GM21447 (cell line): ENCODE measurements at regions not wholly inside any gene's neighbourhood (a gene's known extent, or its start where the extent isn't known, plus 50 kb on each side); places are given as distances from the start of the nearest gene placed in this dataset.
"Not testable (repeated sequence)": the region's sequence is repeated elsewhere in the genome, so short reads cannot be mapped to it uniquely, and the experiment has no call there.

Source experiments
- ATAC-seq: cut with Tn5 transposase; IDR thresholded peaks from one replicate; pipeline ENCODE4 v1.9.1; 2021; ENCODE audit not compliant: unreplicated experiment

DNA sequence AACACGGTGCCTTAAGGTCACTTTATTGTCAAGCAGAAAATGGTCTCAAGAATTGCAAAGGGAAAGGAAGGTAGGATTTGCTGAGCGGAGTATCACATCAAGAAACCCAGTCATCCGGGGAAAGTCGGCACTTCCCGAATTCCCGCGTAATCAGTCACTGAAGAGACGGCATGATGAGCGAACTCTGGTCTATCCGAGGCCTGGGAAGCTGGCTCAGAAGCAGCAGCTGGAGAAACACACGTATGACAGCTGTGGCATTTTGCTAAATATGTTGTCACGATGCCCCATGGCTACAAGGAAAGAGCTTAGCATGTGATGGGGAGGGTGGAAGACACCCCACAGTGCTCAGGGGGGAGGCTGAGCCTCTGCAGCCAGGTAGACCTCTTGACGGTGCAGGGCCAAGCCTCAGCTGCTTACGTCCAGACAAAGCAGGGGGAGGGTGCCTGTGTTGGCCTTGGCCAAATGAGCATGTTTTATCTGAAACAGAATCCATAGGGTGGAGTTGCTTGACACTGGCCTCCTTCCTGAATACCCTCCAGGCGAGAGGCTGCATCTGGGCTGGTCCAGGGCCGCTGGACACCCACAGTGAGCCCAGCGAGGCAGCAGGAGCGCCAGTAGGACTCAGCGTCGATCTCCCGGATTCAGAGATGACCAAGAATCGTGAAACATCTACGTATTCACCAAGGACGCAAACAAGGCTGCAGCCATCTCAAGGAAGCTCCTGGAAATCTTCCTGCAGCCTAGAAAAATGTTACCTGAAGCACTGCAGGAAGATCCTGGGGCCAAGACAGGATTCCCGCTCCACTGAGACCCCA, 118.8 kb upstream of the AFDN start:
- no peak for ATAC-seq

DNA sequence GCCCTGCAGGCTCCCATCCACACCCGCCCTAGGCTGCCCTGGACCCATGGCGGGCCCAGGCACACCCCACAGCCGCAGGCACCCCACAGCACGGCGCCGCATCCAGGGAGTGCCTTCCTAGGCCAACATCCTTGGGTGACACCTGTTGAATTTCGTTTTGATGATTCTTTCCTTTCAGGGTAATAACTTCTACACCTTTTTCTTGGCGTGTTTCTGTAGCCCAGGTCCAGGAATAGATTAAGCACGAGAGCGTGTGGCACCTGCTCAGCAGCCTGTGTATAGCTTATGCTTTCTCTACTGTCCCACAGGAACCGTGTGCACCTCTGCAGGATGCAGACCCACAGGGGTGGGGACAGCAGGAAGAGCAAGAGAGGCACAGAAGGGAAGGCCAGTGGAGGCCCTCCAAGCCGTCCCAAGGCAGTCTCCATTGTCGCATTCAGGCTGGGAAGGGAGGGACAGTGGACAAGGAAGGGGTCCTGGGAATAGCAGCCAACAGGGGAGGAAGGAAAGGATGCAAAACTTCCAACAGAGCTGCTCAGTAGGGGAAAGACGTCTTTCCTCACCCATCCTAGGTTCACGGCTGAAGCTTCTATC, 118.1 kb upstream of the AFDN start:
- no peak for ATAC-seq

- no peak for ATAC-seq
These were observed 117.5 kb upstream of the AFDN start for GRCh38 chr6:167709196-167709595.

GRCh38 chr6:167709776-167710336, 116.9 kb upstream of the AFDN start:
- not testable (repeated sequence) for ATAC-seq

DNA sequence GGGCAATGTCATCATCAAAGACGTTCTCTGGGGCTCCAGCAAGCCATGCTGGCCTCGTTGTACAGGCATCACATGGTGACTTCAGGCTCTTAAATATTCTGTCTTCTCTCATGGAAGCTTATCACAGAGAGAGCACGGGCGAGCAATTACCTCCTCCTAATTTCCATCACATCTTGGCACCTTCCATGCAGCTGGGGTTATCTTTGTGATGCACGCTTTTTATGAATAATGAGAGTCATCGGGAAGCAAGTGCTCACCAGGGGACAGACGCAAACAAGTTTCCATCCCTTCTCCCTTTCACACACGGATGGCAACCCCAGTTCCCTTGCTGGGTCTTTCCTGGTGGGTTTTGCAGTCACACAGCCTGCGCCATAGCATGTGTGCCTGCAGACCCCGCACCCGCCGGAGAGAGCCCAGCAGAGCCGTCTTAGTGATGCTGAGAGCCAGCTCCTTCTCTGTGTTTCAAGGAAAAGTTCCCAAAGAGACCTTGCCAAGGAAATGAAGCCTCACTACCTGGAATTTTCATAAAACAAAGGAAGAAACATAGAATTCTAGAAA, 116.3 kb upstream of the AFDN start:
- no peak for ATAC-seq

DNA sequence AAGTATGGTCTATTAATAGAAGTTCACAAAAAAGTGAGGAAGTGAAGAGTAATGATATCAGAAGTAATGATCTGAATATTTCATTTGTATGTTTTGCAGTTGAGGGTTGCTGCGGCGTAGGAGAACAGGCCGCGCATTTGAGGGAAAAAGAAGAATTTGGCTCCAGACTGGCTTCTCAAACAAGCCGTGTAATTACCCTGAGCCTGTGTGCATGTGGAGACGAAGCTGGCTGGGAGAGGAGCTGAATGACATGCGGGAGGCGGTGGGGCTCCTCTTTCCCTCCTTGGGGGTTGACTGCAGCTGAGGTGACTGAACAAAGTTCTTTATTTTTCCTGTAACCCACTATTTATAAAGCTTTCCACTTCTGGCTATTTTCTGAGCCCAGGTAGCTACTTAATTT, 115.5 kb upstream of the AFDN start:
- no peak for ATAC-seq

DNA sequence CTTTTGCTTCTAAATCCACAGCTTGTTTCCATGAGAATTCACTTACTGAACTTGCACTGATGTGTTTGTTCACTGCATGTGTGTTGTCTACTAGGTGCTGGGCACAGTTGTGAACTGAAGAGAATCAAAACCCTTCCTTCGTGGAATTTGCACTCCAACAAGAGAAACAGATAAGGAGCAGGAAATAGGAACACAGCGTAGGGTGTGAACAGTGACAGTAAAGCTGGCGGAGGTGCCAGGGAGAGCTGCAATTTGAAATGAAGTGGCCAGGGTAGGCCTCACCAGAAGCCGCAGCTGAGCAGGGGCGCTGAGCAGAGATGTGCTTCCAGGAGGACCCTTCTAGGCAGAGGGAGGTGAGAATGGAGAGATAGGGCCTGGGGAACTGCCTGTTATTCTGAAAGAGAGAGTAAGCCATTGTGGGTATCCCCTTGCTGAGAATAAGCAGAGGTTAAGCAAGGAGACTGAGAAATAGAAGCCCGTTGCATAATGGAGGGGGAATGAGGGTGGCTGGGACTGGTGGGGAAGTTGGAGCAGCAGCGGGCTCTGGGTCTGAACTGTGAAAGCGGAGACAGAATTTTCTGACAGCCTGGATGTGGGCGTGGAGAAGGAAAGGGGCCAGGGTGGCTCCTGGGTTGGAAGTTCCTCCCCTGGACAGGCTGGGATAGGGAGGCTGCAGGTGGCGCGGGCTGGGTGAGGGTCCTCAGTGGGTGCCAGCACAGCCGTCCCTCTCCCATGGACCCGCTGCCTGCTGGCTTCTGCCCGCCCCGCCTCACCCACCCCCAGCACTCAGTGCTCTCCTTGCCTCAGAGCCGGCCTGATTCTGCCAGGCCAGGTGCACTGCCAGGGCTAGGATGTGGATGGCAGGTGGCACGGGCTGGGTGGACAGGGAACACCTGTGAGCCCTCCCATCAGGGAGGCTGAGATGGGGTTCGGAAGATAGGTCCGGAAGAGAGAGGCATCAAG, 114.7 kb upstream of the AFDN start:
- ATAC-seq, result no peak

DNA sequence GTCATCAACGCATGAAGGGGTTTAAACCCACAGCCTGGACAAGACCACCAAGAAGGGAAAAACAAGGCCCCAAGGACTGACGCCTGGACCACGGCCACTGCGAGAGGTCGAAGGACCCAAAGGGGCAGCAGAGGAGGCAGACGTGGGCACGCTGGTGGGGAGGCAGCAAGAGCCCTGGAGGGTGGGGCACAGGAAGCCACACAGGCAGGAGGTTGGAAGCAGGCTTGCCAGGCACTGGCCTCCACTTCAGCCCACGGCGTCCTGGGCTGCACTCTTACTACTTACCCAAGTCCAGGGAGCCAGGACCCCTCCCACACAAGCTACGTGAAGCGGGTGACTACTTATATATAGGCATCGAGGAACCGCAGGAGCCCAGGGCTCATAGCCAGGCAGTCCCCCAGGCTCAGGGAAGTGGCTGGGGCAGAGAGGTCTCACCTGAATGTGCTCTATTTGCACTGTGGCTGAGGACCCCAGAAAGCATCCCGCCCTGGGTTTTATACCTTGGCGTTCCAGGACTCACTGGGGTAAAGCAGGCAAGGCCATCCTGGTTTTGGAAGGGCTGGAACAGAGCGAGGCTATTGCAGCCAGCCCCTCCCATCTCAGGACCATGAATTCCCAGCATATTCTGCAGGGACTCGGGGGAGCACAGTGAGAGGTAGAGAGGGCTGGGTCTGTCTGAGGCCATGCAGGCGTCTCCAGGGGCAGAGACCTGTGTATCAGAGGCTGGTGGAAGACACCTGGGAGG, 113.8 kb upstream of the AFDN start:
- no peak for ATAC-seq

GRCh38 chr6:167714152-167714551, 112.6 kb upstream of the AFDN start:
- no peak for ATAC-seq

DNA sequence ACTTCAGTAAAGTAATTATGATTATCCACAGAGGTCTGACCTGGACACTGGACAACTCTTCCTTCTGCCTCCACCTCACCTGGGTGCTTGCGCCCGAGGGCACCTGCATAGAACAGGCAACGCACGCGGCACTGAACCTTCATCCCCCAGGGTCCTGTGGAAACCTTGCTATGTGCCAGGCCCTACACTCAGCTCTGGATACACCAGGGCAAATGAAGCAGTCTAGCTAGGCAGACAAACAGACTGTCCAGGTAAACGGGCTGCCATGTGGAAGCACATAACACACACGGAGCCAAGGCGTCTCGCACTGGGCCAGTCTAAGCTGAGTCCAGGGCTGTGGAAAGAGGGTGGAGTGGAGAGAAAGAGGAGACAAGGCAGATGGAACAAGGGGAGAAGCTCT, 109.3 kb upstream of the AFDN start:
- ATAC-seq, result no peak

- no peak for ATAC-seq
These were observed 108.8 kb upstream of the AFDN start for GRCh38 chr6:167717867-167718266.

- ATAC-seq, result no peak
These were observed 106.8 kb upstream of the AFDN start for GRCh38 chr6:167719920-167720319.

DNA sequence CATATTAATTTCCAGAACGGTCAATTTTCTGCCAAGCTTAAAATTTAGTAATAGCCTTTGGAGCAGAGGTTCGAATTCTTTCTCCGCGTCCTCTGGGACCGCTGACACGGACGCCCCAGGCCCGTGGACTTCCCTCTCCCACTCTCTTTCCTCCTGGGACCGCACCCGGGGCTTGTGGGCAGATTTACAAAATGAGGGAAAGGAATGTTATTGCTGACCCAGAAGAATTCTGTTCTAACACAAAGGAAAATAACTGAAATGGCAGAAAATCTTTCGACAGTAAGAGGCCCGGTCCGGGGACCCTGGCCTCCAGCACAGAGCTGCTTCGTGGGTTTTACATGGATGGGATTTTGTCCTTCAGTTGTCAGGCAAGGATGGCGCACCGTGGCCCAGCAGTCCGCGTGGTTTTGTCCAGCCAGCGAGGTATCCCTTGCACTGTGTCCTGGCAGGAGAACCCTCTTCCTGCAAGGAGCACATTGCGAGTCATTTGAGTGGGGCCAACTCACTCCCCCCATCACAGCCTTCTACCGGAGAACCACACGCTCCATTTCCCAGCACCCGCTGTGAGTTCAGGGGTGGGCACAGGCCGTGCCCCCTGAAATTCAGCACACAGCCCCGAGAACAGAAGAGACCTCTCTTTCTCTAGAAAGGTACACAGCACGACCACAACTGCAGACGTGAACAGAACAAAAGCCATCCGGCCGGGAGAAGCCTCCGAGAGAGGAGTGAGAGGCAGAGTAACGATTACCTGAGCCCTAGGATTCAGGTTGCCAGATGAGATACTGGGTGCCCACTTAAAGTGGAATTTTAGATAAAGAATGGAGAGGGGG, 106.0 kb upstream of the AFDN start:
- ATAC-seq, result no peak

GRCh38 chr6:167721291-167721690, 105.4 kb upstream of the AFDN start:
- no peak for ATAC-seq

DNA sequence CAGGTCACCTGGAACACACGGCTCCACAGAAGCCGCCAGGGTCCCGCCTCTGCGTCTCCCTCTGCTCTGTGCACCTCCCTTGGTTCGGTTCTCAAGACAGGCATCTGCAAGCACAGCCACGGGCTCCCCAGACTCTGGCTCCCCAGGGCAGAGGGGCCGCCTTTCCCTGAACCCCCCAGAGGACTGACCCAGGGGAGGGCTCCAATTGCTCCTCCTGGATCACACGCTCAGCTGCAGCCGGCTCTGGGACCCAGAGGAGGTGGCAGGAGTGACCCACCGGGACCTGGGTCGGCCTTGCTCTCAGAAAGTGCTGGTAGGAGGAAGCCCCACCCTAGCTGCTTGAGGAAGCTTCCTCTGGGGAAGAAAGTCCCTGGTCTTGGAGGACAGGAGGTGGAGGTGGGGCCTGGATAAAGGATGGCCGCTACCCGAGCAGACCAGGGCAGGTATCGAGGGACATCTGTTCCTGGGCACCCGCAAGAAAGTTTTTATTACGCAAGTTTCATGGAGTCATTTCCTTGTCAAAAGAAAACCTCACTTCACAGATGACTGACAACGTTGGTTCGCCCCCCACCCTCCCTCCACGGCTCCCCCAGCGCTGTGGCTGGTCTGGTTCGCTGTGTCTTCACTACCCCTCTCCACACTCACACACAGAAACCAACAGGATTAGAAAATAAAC, 103.9 kb upstream of the AFDN start:
- no peak for ATAC-seq

- no peak for ATAC-seq
These were observed 100.6 kb upstream of the AFDN start for GRCh38 chr6:167726043-167726621.

GRCh38 chr6:167730441-167730840, 96.3 kb upstream of the AFDN start:
- no peak for ATAC-seq

DNA sequence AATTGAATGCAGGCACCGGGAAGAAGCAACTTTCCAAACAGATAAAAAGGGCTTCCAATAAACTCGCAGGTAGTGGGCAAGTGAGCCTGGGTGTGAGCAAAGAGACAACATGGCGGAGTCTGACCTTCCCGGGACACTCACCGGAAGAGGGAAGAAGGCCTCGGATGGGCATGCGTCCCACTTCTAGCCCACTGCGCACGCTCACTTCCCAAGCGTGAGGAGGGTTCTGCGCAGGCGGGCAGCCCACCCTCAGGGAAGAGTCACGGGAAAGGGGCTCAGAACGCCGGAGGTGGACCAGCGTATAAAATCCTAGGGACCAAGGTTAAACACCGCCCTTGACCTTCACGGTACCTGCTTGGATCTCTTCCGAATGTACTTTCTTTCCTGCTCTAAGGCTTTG, 95.5 kb upstream of the AFDN start:
- no peak for ATAC-seq
